ENCODE measurements at regions not wholly inside any gene's neighbourhood (a gene's known extent, or its start where the extent isn't known, plus 50 kb on each side); places are given as distances from the start of the nearest gene placed in this dataset.

- 64% methylated on average over 4 of the region's 22 CpGs; no CpG with 5 or more reads in 1 of the 2 donors for WGBS, 2 donors (ENCODE audit: low coverage in 1 of 2)
- no peak for ATAC-seq
- TF ChIP-seq CTCF (IDR thresholded peaks at IDR 0.05) (no peak), POLR2AphosphoS5 (IDR thresholded peaks at IDR 0.05) (no peak), POLR2A (IDR thresholded peaks at IDR 0.05) (no peak), EP300 (IDR thresholded peaks at IDR 0.05) (no peak)
- no peaks in the 10 kb centered on the region for H3K9me3 ChIP-seq
- H3K36me3 ChIP-seq, result no peaks in the 10 kb centered on the region
- H3K27ac ChIP-seq, result peak overlapping the region in 3 of 4 donors; percentile 12 to 72 (median 24)
- peak overlapping the region in 1 of 2 donors; percentile 27 for H3K4me3 ChIP-seq
- no peaks in the 10 kb centered on the region for H3K27me3 ChIP-seq
- peaks cover 0 to 13% (median 5%) of the 10 kb centered on the region in 3 donors for H3K4me1 ChIP-seq
Measured at GRCh38 chr9:91160181-91160580, 201.5 kb downstream of the AUH start.

- Histone ChIP-seq H3K27ac (peak overlapping the region in 1 of 4 donors; percentile 72), H3K27me3 (no peaks in the 10 kb centered on the region), H3K9me3 (no peaks in the 10 kb centered on the region), H3K4me3 (no peak overlapping the region), H3K4me1 (peaks cover 0 to 13% (median 5%) of the 10 kb centered on the region in 3 donors), H3K36me3 (no peaks in the 10 kb centered on the region)
- TF ChIP-seq POLR2AphosphoS5 (IDR thresholded peaks at IDR 0.05), result no peak
- no peak for TF ChIP-seq EP300 (IDR thresholded peaks at IDR 0.05)
- no peak for TF ChIP-seq POLR2A (IDR thresholded peaks at IDR 0.05)
- no peak for TF ChIP-seq CTCF (IDR thresholded peaks at IDR 0.05)
- WGBS, 2 donors (ENCODE audit: low coverage in 1 of 2), result 97 to 100% methylated on average over 5 to 6 of the region's 31 CpGs
- ATAC-seq, result no peak
Measured at GRCh38 chr9:91160599-91161464, 200.9 kb downstream of the AUH start.

- H3K27me3 ChIP-seq, result no peaks in the 10 kb centered on the region
- no peaks in the 10 kb centered on the region for H3K36me3 ChIP-seq
- H3K4me3 ChIP-seq, result no peak overlapping the region
- no peak overlapping the region for H3K27ac ChIP-seq
- no peak for ATAC-seq
- WGBS, 2 donors (ENCODE audit: low coverage in 1 of 2), result 75 to 84% methylated on average over 3 to 7 of the region's 13 CpGs
- no peaks in the 10 kb centered on the region for H3K9me3 ChIP-seq
- H3K4me1 ChIP-seq, result peaks cover 0 to 13% (median 5%) of the 10 kb centered on the region in 3 donors
- TF ChIP-seq POLR2AphosphoS5 (IDR thresholded peaks at IDR 0.05), result no peak
- no peak for TF ChIP-seq POLR2A (IDR thresholded peaks at IDR 0.05)
- no peak for TF ChIP-seq EP300 (IDR thresholded peaks at IDR 0.05)
- no peak for TF ChIP-seq CTCF (IDR thresholded peaks at IDR 0.05)
Measured at GRCh38 chr9:91161465-91162300, 200.0 kb downstream of the AUH start.

GRCh38 chr9:91162311-91162710 lies 199.4 kb downstream of the AUH start:
- H3K36me3 ChIP-seq, result no peaks in the 10 kb centered on the region
- no peak overlapping the region for H3K4me3 ChIP-seq
- peaks cover 0 to 13% (median 5%) of the 10 kb centered on the region in 3 donors for H3K4me1 ChIP-seq
- 77 to 88% methylated on average over 4 to 5 of the region's 5 CpGs for WGBS, 2 donors (ENCODE audit: low coverage in 1 of 2)
- ATAC-seq, result no peak
- no peak for TF ChIP-seq POLR2A (IDR thresholded peaks at IDR 0.05)
- no peak for TF ChIP-seq EP300 (IDR thresholded peaks at IDR 0.05)
- TF ChIP-seq CTCF (IDR thresholded peaks at IDR 0.05), result no peak
- no peak for TF ChIP-seq POLR2AphosphoS5 (IDR thresholded peaks at IDR 0.05)
- H3K27ac ChIP-seq, result peak overlapping the region in 1 of 4 donors; percentile 22
- H3K27me3 ChIP-seq, result no peaks in the 10 kb centered on the region
- H3K9me3 ChIP-seq, result no peaks in the 10 kb centered on the region
